Loucy (cell line): ENCODE measurements at regions not wholly inside any gene's neighbourhood (a gene's known extent, or its start where the extent isn't known, plus 50 kb on each side); places are given as distances from the start of the nearest gene placed in this dataset.

ENCODE experiments used
- EZH2phosphoT487 ChIP-seq: fragments of 200-600 bp; IDR thresholded peaks from 2 replicates; pipeline ENCODE4 v1.6.1; 2018; ENCODE audit warnings: antibody characterized with exemption, mild to moderate bottlenecking, moderate library complexity, borderline replicate concordance
- TF ChIP-seq, protein P1 (sequence below): fragments of 200-600 bp; sonication (generic); conservative IDR thresholded peaks from 2 replicates; pipeline ENCODE4 v1.5.1; 2014; ENCODE audit warnings: mild to moderate bottlenecking, antibody characterized with exemption, low read length

DNA sequence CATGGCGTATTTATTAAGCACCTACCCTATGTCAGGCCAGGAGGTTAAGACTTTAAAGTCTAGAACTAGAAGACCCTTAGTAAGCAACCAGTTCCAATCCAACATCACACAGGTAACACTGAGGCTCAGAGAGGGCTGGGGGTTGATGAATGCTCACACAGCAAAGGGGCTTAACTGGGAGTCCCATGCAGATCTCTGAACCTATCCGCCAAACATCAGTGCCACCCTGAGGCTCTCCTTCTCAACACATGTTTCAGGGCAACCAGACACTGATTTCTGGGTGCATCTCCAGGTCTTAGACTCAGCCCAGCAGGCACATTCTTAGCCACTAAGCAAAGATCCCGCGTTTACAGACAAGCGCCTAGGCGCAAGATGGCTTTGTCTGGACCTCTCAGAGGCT lies 92.0 kb upstream of the SLC6A11 start:
- TF ChIP-seq, protein P1, sequence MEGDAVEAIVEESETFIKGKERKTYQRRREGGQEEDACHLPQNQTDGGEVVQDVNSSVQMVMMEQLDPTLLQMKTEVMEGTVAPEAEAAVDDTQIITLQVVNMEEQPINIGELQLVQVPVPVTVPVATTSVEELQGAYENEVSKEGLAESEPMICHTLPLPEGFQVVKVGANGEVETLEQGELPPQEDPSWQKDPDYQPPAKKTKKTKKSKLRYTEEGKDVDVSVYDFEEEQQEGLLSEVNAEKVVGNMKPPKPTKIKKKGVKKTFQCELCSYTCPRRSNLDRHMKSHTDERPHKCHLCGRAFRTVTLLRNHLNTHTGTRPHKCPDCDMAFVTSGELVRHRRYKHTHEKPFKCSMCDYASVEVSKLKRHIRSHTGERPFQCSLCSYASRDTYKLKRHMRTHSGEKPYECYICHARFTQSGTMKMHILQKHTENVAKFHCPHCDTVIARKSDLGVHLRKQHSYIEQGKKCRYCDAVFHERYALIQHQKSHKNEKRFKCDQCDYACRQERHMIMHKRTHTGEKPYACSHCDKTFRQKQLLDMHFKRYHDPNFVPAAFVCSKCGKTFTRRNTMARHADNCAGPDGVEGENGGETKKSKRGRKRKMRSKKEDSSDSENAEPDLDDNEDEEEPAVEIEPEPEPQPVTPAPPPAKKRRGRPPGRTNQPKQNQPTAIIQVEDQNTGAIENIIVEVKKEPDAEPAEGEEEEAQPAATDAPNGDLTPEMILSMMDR = no peak
- no peak for TF ChIP-seq EZH2phosphoT487
